ENCODE measurements at regions not wholly inside any gene's neighbourhood (a gene's known extent, or its start where the extent isn't known, plus 50 kb on each side); places are given as distances from the start of the nearest gene placed in this dataset.

DNA sequence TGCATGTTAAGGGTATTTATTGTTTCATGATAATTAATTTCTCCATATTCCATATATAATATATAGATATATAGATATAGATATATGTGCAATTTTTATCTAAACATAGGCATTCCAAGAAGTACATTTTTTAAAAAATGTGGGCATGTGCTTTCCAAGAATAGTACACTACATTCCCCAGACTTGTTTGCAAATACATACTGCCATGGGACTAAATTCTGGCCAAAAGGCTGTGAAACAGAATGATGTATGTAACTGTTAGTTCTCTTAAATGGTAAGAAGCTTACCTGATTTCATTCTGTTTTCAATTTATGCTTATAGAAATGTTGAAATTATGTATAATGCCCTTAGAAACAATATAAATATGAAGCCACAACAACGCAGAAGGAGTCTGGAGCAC is 503.2 kb upstream of the SPRY2 start:
- H3K79me2 ChIP-seq (replicated peaks; ENCODE audit: insufficient read depth, low read length) = no peaks in the 10 kb centered on the region
- no peak for TF ChIP-seq SMC3 (conservative IDR thresholded peaks at IDR 0.05; ENCODE audit: poor library complexity)
- TF ChIP-seq, protein P1, sequence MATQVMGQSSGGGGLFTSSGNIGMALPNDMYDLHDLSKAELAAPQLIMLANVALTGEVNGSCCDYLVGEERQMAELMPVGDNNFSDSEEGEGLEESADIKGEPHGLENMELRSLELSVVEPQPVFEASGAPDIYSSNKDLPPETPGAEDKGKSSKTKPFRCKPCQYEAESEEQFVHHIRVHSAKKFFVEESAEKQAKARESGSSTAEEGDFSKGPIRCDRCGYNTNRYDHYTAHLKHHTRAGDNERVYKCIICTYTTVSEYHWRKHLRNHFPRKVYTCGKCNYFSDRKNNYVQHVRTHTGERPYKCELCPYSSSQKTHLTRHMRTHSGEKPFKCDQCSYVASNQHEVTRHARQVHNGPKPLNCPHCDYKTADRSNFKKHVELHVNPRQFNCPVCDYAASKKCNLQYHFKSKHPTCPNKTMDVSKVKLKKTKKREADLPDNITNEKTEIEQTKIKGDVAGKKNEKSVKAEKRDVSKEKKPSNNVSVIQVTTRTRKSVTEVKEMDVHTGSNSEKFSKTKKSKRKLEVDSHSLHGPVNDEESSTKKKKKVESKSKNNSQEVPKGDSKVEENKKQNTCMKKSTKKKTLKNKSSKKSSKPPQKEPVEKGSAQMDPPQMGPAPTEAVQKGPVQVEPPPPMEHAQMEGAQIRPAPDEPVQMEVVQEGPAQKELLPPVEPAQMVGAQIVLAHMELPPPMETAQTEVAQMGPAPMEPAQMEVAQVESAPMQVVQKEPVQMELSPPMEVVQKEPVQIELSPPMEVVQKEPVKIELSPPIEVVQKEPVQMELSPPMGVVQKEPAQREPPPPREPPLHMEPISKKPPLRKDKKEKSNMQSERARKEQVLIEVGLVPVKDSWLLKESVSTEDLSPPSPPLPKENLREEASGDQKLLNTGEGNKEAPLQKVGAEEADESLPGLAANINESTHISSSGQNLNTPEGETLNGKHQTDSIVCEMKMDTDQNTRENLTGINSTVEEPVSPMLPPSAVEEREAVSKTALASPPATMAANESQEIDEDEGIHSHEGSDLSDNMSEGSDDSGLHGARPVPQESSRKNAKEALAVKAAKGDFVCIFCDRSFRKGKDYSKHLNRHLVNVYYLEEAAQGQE (IDR thresholded peaks at IDR 0.05; ENCODE audit: borderline replicate concordance) = no peak
- TF ChIP-seq, protein P2, sequence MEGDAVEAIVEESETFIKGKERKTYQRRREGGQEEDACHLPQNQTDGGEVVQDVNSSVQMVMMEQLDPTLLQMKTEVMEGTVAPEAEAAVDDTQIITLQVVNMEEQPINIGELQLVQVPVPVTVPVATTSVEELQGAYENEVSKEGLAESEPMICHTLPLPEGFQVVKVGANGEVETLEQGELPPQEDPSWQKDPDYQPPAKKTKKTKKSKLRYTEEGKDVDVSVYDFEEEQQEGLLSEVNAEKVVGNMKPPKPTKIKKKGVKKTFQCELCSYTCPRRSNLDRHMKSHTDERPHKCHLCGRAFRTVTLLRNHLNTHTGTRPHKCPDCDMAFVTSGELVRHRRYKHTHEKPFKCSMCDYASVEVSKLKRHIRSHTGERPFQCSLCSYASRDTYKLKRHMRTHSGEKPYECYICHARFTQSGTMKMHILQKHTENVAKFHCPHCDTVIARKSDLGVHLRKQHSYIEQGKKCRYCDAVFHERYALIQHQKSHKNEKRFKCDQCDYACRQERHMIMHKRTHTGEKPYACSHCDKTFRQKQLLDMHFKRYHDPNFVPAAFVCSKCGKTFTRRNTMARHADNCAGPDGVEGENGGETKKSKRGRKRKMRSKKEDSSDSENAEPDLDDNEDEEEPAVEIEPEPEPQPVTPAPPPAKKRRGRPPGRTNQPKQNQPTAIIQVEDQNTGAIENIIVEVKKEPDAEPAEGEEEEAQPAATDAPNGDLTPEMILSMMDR (IDR thresholded peaks at IDR 0.05; ENCODE audit: poor library complexity, severe bottlenecking) = no peak
- no peak overlapping the region for H3K9ac ChIP-seq (ENCODE audit: low read length)
- H3K4me2 ChIP-seq (ENCODE audit: low read length) = no peak overlapping the region
- no peak overlapping the region for H3K4me3 ChIP-seq (ENCODE audit: low read length)
- H3F3A ChIP-seq (ENCODE audit: insufficient read depth, low read length, poor library complexity, severe bottlenecking) = no peaks in the 10 kb centered on the region
- no peaks in the 10 kb centered on the region for H3K36me3 ChIP-seq (ENCODE audit: insufficient read depth, low read length)
- no peak overlapping the region for H3K27ac ChIP-seq (ENCODE audit: low read length)
- no peak overlapping the region for H2AFZ ChIP-seq (ENCODE audit: low read depth, low read length)
- no peaks in the 10 kb centered on the region for H3K9me2 ChIP-seq (ENCODE audit: insufficient read depth, low read length)
- H3K9me3 ChIP-seq (ENCODE audit: low read length) = no peaks in the 10 kb centered on the region
- no peaks in the 10 kb centered on the region for H3K27me3 ChIP-seq (ENCODE audit: insufficient read depth, low read depth, low read length)
- no peaks in the 10 kb centered on the region for H4K20me1 ChIP-seq (ENCODE audit: insufficient read depth)

DNA sequence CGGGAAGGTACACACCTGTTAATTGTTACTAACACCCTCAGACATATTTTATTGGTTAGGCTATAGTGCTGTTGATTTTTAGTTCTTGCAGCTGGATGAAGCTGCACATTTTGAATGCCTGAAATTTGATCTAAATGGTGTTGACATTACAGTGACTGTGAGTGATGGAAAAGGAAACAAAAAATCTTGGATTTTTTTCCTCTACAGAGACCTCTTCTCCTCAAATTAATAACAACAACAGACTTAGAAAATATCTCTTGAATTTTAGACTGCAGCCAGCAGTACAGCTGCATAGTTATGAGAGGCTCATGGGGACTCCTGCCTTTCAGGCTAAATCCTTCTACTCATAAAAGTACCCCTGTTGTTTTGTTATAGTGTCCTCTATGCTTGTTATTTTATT is 500.5 kb upstream of the SPRY2 start:
- H3K4me2 ChIP-seq (ENCODE audit: low read length) = no peak overlapping the region
- H3K79me2 ChIP-seq (replicated peaks; ENCODE audit: insufficient read depth, low read length) = no peaks in the 10 kb centered on the region
- no peak overlapping the region for H3K9ac ChIP-seq (ENCODE audit: low read length)
- H3K9me3 ChIP-seq (ENCODE audit: low read length) = no peaks in the 10 kb centered on the region
- H2AFZ ChIP-seq (ENCODE audit: low read depth, low read length) = no peak overlapping the region
- no peak overlapping the region for H3K4me3 ChIP-seq (ENCODE audit: low read length)
- H3F3A ChIP-seq (ENCODE audit: insufficient read depth, low read length, poor library complexity, severe bottlenecking) = no peaks in the 10 kb centered on the region
- H3K36me3 ChIP-seq (ENCODE audit: insufficient read depth, low read length) = no peaks in the 10 kb centered on the region
- H3K9me2 ChIP-seq (ENCODE audit: insufficient read depth, low read length) = no peaks in the 10 kb centered on the region
- TF ChIP-seq SMC3 (conservative IDR thresholded peaks at IDR 0.05; ENCODE audit: poor library complexity) (no peak), RAD21 (conservative IDR thresholded peaks at IDR 0.05) (no peak), MXI1 (conservative IDR thresholded peaks at IDR 0.05; ENCODE audit: poor library complexity, severe bottlenecking) (no peak), EP300 (conservative IDR thresholded peaks at IDR 0.05; ENCODE audit: poor library complexity, severe bottlenecking) (no peak), TAF1 (IDR thresholded peaks at IDR 0.05; ENCODE audit: low read depth) (no peak), EZH2 (IDR thresholded peaks at IDR 0.05; ENCODE audit: borderline replicate concordance, insufficient read depth, low read length, poor library complexity, severe bottlenecking) (no peak), POLR2AphosphoS5 (IDR thresholded peaks at IDR 0.05) (no peak)
- TF ChIP-seq, protein P2 (IDR thresholded peaks at IDR 0.05; ENCODE audit: poor library complexity, severe bottlenecking) = no peak
- TF ChIP-seq, protein P1 (IDR thresholded peaks at IDR 0.05; ENCODE audit: borderline replicate concordance) = no peak
- H3K27me3 ChIP-seq (ENCODE audit: insufficient read depth, low read depth, low read length) = no peaks in the 10 kb centered on the region
- no peak overlapping the region for H3K27ac ChIP-seq (ENCODE audit: low read length)
- H4K20me1 ChIP-seq (ENCODE audit: insufficient read depth) = no peaks in the 10 kb centered on the region
